ENCODE measurements at regions not wholly inside any gene's neighbourhood (a gene's known extent, or its start where the extent isn't known, plus 50 kb on each side); places are given as distances from the start of the nearest gene placed in this dataset.

- no peak for TF ChIP-seq CTCF (IDR thresholded peaks at IDR 0.05; ENCODE audit: unreplicated experiment)
- H3K9me3 Mint-ChIP-seq (ENCODE audit: low read depth), result no peaks in the 10 kb centered on the region
- no peak overlapping the region for H3K27ac Mint-ChIP-seq
- H3K4me3 Mint-ChIP-seq (ENCODE audit: low read depth), result no peak overlapping the region
- peaks cover 7% of the 10 kb centered on the region for H3K27me3 Mint-ChIP-seq
- DNase-seq (ENCODE audit: low spot score, unreplicated experiment), result no peak
- no peaks in the 10 kb centered on the region for H3K36me3 Mint-ChIP-seq (ENCODE audit: insufficient read depth)
- peaks cover 3% of the 10 kb centered on the region for H3K4me1 Mint-ChIP-seq (ENCODE audit: low read depth)
Measured at GRCh38 chr10:123470336-123470921, 195.7 kb upstream of the GPR26 start.

- Mint-ChIP-seq H3K27me3 (peaks cover 7% of the 10 kb centered on the region), H3K27ac (no peak overlapping the region), H3K9me3 (ENCODE audit: low read depth) (no peaks in the 10 kb centered on the region), H3K4me3 (ENCODE audit: low read depth) (no peak overlapping the region), H3K36me3 (ENCODE audit: insufficient read depth) (no peaks in the 10 kb centered on the region), H3K4me1 (ENCODE audit: low read depth) (peaks cover 3% of the 10 kb centered on the region)
- no peak for TF ChIP-seq CTCF (IDR thresholded peaks at IDR 0.05; ENCODE audit: unreplicated experiment)
- DNase-seq (ENCODE audit: low spot score, unreplicated experiment), result no peak
Measured at GRCh38 chr10:123471811-123472210, 194.3 kb upstream of the GPR26 start.

- Mint-ChIP-seq H3K4me3 (ENCODE audit: low read depth) (no peak overlapping the region), H3K27ac (no peak overlapping the region), H3K4me1 (ENCODE audit: low read depth) (peaks cover 4% of the 10 kb centered on the region), H3K9me3 (ENCODE audit: low read depth) (no peaks in the 10 kb centered on the region), H3K27me3 (peaks cover 7% of the 10 kb centered on the region), H3K36me3 (ENCODE audit: insufficient read depth) (no peaks in the 10 kb centered on the region)
- TF ChIP-seq CTCF (IDR thresholded peaks at IDR 0.05; ENCODE audit: unreplicated experiment), result no peak
- DNase-seq (ENCODE audit: low spot score, unreplicated experiment), result no peak
Measured at GRCh38 chr10:123472606-123473005, 193.5 kb upstream of the GPR26 start.

DNA sequence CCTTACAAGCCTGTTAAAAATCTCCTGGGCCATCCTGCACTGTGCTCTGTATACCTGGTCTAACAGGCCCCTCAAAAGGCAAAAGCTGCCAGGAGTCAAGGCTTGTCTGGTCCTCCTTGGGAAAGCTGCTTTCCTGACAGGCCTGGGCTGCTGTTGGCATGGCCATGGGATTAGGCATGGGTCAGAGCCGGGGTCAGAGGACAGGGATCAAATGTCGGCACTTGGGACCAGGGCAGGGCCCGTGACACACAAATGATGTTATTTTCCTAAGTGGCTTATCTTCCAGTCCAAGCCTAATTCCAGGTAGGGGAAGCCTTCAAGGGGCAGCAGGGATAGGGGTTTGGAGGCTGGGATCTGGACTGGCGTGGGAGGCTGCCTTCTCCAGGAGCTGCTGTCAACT is 191.5 kb upstream of the GPR26 start:
- no peak for DNase-seq (ENCODE audit: low spot score, unreplicated experiment)
- no peaks in the 10 kb centered on the region for H3K9me3 Mint-ChIP-seq (ENCODE audit: low read depth)
- no peak for TF ChIP-seq CTCF (IDR thresholded peaks at IDR 0.05; ENCODE audit: unreplicated experiment)
- peaks cover 11% of the 10 kb centered on the region for H3K4me1 Mint-ChIP-seq (ENCODE audit: low read depth)
- no peaks in the 10 kb centered on the region for H3K36me3 Mint-ChIP-seq (ENCODE audit: insufficient read depth)
- no peak overlapping the region for H3K4me3 Mint-ChIP-seq (ENCODE audit: low read depth)
- H3K27me3 Mint-ChIP-seq, result peaks cover 7% of the 10 kb centered on the region
- no peak overlapping the region for H3K27ac Mint-ChIP-seq

DNA sequence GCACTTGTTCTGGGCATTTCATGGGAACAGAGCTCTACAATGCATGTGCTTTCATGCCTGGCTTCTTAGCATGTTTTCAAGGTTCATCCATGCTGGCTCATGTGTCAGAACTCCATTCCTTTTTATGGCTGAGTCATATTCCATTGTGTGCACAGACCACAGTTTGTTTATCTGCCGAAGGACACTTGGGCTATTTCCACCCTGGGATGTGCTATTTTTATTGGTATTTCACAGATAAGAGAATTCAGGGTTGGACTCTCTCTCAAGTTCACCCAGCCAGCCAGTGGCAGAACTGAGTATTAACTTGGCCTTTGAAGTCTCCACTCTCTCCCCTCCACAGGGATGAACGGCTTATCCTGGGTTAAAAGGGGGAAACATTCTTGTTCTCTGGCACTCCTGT is 190.7 kb upstream of the GPR26 start:
- H3K4me3 Mint-ChIP-seq (ENCODE audit: low read depth), result no peak overlapping the region
- no peak for DNase-seq (ENCODE audit: low spot score, unreplicated experiment)
- H3K27ac Mint-ChIP-seq, result no peak overlapping the region
- H3K4me1 Mint-ChIP-seq (ENCODE audit: low read depth), result peaks cover 11% of the 10 kb centered on the region
- no peak for TF ChIP-seq CTCF (IDR thresholded peaks at IDR 0.05; ENCODE audit: unreplicated experiment)
- no peaks in the 10 kb centered on the region for H3K9me3 Mint-ChIP-seq (ENCODE audit: low read depth)
- no peaks in the 10 kb centered on the region for H3K36me3 Mint-ChIP-seq (ENCODE audit: insufficient read depth)
- H3K27me3 Mint-ChIP-seq, result peaks cover 9% of the 10 kb centered on the region

Measured in progenitor cell of endocrine pancreas (in vitro differentiated cells).